Spleen (tissue), 11 donors: ENCODE measurements at regions not wholly inside any gene's neighbourhood (a gene's known extent, or its start where the extent isn't known, plus 50 kb on each side); places are given as distances from the start of the nearest gene placed in this dataset.

Source experiments
- DNase-seq: peaks from one replicate; pipeline ENCODE4 v3.0.0-alpha.2; 2020
- H3K27ac ChIP-seq, 8 donors: fragments of 200-600 bp; sonication (generic) in 7 of 8; 1 replicate in 4 of 8; 2 replicates in 4 of 8; pipeline versions ENCODE4 v1.5.0 to v1.8.0; 2016 to 2021; ENCODE audit warnings: inconsistent platforms in 4 of 8, mild to moderate bottlenecking in 4 of 8, moderate library complexity in 1 of 8
- H3K27me3 ChIP-seq, 7 donors: fragments of 200-600 bp; sonication (generic) in 6 of 7; replicated peaks in 1 of 7; 1 replicate in 4 of 7; 2 replicates in 3 of 7; pipeline versions ENCODE4 v1.5.0 to v1.8.0; 2016 to 2021; ENCODE audit warnings: inconsistent platforms in 3 of 7, mild to moderate bottlenecking in 1 of 7
- H3K36me3 ChIP-seq, 6 donors: fragments of 200-600 bp; sonication (generic) in 5 of 6; 1 replicate in 4 of 6; 2 replicates in 2 of 6; pipeline versions ENCODE4 v1.5.0 to v1.8.0; 2016 to 2021; ENCODE audit warnings: inconsistent platforms in 2 of 6
- H3K4me1 ChIP-seq, 6 donors: fragments of 200-600 bp; sonication (generic) in 5 of 6; 1 replicate in 3 of 6; 2 replicates in 3 of 6; pipeline versions ENCODE4 v1.5.0 to v1.8.0; 2016 to 2021; ENCODE audit warnings: inconsistent platforms in 3 of 6
- H3K4me3 ChIP-seq, 8 donors: fragments of 200-600 bp; sonication (generic) in 7 of 8; 1 replicate in 4 of 8; 2 replicates in 4 of 8; pipeline versions ENCODE4 v1.5.0 to v1.8.0; 2016 to 2021; ENCODE audit warnings: inconsistent platforms in 4 of 8, mild to moderate bottlenecking in 4 of 8, moderate library complexity in 2 of 8
- H3K9me3 ChIP-seq, 8 donors: fragments of 200-600 bp; sonication (generic) in 7 of 8; 1 replicate in 4 of 8; 2 replicates in 4 of 8; pipeline versions ENCODE4 v1.5.0 to v1.8.0; 2016 to 2021; ENCODE audit warnings: inconsistent platforms in 4 of 8
- CTCF ChIP-seq, 11 experiments: fragments of 200-600 bp in 7 of 11; fragments of 450-650 bp in 4 of 11; sonication (generic) in 4 of 11; IDR thresholded peaks in 8 of 11; conservative IDR thresholded peaks in 3 of 11; 1 replicate in 7 of 11; 2 replicates in 4 of 11; pipeline versions ENCODE4 v1.4.0 to v1.8.0; 2016 to 2021; ENCODE audit warnings: antibody characterized with exemption in 11 of 11, inconsistent platforms in 4 of 11, mild to moderate bottlenecking in 1 of 11
- POLR2A ChIP-seq, 3 donors: fragments of 450-650 bp; IDR thresholded peaks; one replicate each; pipeline ENCODE4 v1.5.1; 2017; ENCODE audit warnings: antibody characterized with exemption in 3 of 3, mild to moderate bottlenecking in 1 of 3
- POLR2AphosphoS5 ChIP-seq, 3 donors: sonication (generic); formaldehyde crosslinking; IDR thresholded peaks; one replicate each; pipeline ENCODE4 v1.5.1; 2017; ENCODE audit warnings: antibody characterized with exemption in 3 of 3
- WGBS, 5 donors: extraction: QIAGEN DNeasy Blood & Tissue Kit in 3 of 5; methylation state at CpG; one replicate each; pipeline versions ENCODE4 v1.1.5 to v1.1.7; 2013 to 2018; 5-methylcytosine and 5-hydroxymethylcytosine counted together
- intact Hi-C: fragments of 100-400 bp; cut with DNase I; formaldehyde crosslinking; loops from one replicate; pipeline ENCODE4 v1.15.0; 2023; ENCODE audit warnings: low total_unique reads
- donor health status: healthy with polysubstance abuse.
- donor health status: DM: no; HTN: no; CAD: no; lungs with moderate emphysema.
- donor health status: DM: no; HTN: no; CAD: no.
- donor health status: Bipolar disorder and iron deficiency.
- donor health status: healthy.
- donor health status: DM: no; HTN: no; CAD: no.
- donor health status: DM: yes; HTN: yes; CAD: no.

- no peak for TF ChIP-seq POLR2AphosphoS5 (IDR thresholded peaks at IDR 0.05)
- no peak for TF ChIP-seq CTCF (IDR thresholded peaks at IDR 0.05 in 8 of 11, conservative IDR thresholded peaks at IDR 0.05 in 3 of 11)
- no peak for TF ChIP-seq POLR2A (IDR thresholded peaks at IDR 0.05)
- Histone ChIP-seq H3K27ac (no peak overlapping the region), H3K4me1 (no peaks in the 10 kb centered on the region), H3K9me3 (peaks cover 0 to 21% (median 8%) of the 10 kb centered on the region in 8 donors), H3K27me3 (no peaks in the 10 kb centered on the region), H3K36me3 (no peaks in the 10 kb centered on the region), H3K4me3 (no peak overlapping the region)
- no peak for DNase-seq
- intact Hi-C loops, result no loop called here
- WGBS, 5 donors, result 80 to 93% (median 90%) methylated on average over 1 of the region's 1 CpG
Measured at GRCh38 chr14:30082486-30082885, 154.8 kb upstream of the PRKD1 start.

GRCh38 chr14:30084811-30085210 lies 157.2 kb upstream of the PRKD1 start:
- intact Hi-C loops, result no loop called here
- no peak for DNase-seq
- no peaks in the 10 kb centered on the region for H3K27me3 ChIP-seq
- TF ChIP-seq CTCF (IDR thresholded peaks at IDR 0.05 in 8 of 11, conservative IDR thresholded peaks at IDR 0.05 in 3 of 11), result no peak
- TF ChIP-seq POLR2AphosphoS5 (IDR thresholded peaks at IDR 0.05), result no peak
- TF ChIP-seq POLR2A (IDR thresholded peaks at IDR 0.05), result no peak
- no peaks in the 10 kb centered on the region for H3K36me3 ChIP-seq
- no peaks in the 10 kb centered on the region for H3K4me1 ChIP-seq
- H3K9me3 ChIP-seq, result peaks cover 0 to 42% (median 29%) of the 10 kb centered on the region in 8 donors
- no peak overlapping the region for H3K27ac ChIP-seq
- WGBS, 5 donors, result 63 to 75% (median 70%) methylated on average over 3 of the region's 3 CpGs
- no peak overlapping the region for H3K4me3 ChIP-seq

- Histone ChIP-seq H3K36me3 (no peaks in the 10 kb centered on the region), H3K4me1 (no peaks in the 10 kb centered on the region), H3K9me3 (peaks cover 0 to 53% (median 40%) of the 10 kb centered on the region in 8 donors), H3K4me3 (no peak overlapping the region), H3K27me3 (no peaks in the 10 kb centered on the region), H3K27ac (no peak overlapping the region)
- intact Hi-C loops, result no loop called here
- DNase-seq, result no peak
- TF ChIP-seq POLR2A (IDR thresholded peaks at IDR 0.05) (no peak), CTCF (IDR thresholded peaks at IDR 0.05 in 8 of 11, conservative IDR thresholded peaks at IDR 0.05 in 3 of 11) (no peak), POLR2AphosphoS5 (IDR thresholded peaks at IDR 0.05) (no peak)
- WGBS, 5 donors, result 77 to 92% (median 87%) methylated on average over 3 of the region's 3 CpGs
Measured at GRCh38 chr14:30085943-30086342, 158.3 kb upstream of the PRKD1 start.

- no peak overlapping the region for H3K4me3 ChIP-seq
- TF ChIP-seq CTCF (IDR thresholded peaks at IDR 0.05 in 8 of 11, conservative IDR thresholded peaks at IDR 0.05 in 3 of 11), result no peak
- TF ChIP-seq POLR2AphosphoS5 (IDR thresholded peaks at IDR 0.05), result no peak
- TF ChIP-seq POLR2A (IDR thresholded peaks at IDR 0.05), result no peak
- DNase-seq, result no peak
- intact Hi-C loops, result no loop called here
- H3K4me1 ChIP-seq, result no peaks in the 10 kb centered on the region
- no peaks in the 10 kb centered on the region for H3K36me3 ChIP-seq
- no peak overlapping the region for H3K27ac ChIP-seq
- WGBS, 5 donors, result 72 to 83% (median 79%) methylated on average over 4 of the region's 4 CpGs
- H3K9me3 ChIP-seq, result peaks cover 0 to 74% (median 57%) of the 10 kb centered on the region in 8 donors
- no peaks in the 10 kb centered on the region for H3K27me3 ChIP-seq
Measured at GRCh38 chr14:30088620-30089019, 161.0 kb upstream of the PRKD1 start.
